ENCODE measurements at regions not wholly inside any gene's neighbourhood (a gene's known extent, or its start where the extent isn't known, plus 50 kb on each side); places are given as distances from the start of the nearest gene placed in this dataset.

DNA sequence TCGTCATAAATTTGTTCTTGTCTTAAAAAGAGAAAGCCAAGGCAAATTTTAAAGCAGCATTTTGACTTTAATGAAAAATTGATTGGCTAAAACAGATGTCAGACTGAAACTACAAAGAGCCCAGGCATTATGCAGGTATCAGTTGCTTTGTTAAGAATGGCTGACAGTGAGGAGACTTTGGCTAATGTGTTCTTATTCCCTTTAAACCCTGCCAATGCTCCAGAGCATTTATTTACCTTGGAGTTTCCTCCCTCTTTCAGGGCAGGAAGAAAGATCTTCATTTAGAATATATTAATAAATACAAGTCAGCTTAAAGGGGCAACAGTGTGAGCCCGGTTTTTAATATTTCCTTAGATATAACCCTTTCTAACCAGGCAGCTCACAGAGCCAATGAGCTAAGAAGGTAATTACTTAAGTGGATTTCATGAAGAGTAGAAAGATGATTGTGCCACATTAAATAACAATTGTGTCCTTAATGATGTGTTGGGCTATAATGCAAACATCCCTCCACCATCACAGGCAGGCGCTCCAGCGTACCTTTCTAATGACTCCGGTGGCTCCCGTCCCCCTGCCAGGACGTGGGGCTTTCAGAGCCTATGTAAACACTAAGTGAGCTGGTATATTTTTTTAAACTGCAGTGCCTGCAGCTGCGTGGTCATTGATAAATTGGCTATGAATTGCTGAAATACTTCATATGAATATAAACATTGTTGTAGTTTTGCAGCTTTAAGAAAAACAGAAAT is 349.4 kb upstream of the POU3F3 start:
- TF ChIP-seq CTCF (IDR thresholded peaks at IDR 0.05; ENCODE audit: insufficient read depth, low read length, poor library complexity, severe bottlenecking) (no peak), EZH2phosphoT487 (conservative IDR thresholded peaks at IDR 0.05; ENCODE audit: low read length) (no peak)
